HT1080 (cell line): ENCODE measurements at regions not wholly inside any gene's neighbourhood (a gene's known extent, or its start where the extent isn't known, plus 50 kb on each side); places are given as distances from the start of the nearest gene placed in this dataset.
A peak's percentile ranks its signal among the peaks of the same experiment; 100 is the strongest.

Experiments
- DNase-seq: peaks from one replicate; pipeline ENCODE4 v3.0.0-alpha.2; 2015; ENCODE audit warnings: low read depth

GRCh38 chr11:91257667-91258066 lies 967.0 kb upstream of the FAT3 start:
- DNase-seq = no peak

GRCh38 chr11:91248199-91248807 lies 976.3 kb upstream of the FAT3 start:
- peak; percentile 34 for DNase-seq

- DNase-seq = no peak
Observed at GRCh38 chr11:91247009-91247735, 977.4 kb upstream of the FAT3 start.

GRCh38 chr11:91244912-91245311 lies 979.7 kb upstream of the FAT3 start:
- DNase-seq = no peak

- no peak for DNase-seq
Observed at GRCh38 chr11:91243630-91244029, 981.0 kb upstream of the FAT3 start.

GRCh38 chr11:91243051-91243450 lies 981.6 kb upstream of the FAT3 start:
- DNase-seq = no peak

- no peak for DNase-seq
Observed at GRCh38 chr11:91241226-91241625, 983.4 kb upstream of the FAT3 start.

GRCh38 chr11:91239359-91239758 lies 985.3 kb upstream of the FAT3 start:
- no peak for DNase-seq

- no peak for DNase-seq
Observed at GRCh38 chr11:91231226-91231625, 993.4 kb upstream of the FAT3 start.

- no peak for DNase-seq
Observed at GRCh38 chr11:91230647-91231046, 994.0 kb upstream of the FAT3 start.

- DNase-seq = no peak
Observed at GRCh38 chr11:91222830-91223229, 1000.0 kb upstream of the CHORDC1 start.

- DNase-seq = peak; percentile 59
Observed at GRCh38 chr11:91220476-91221202, 997.8 kb upstream of the CHORDC1 start.

- no peak for DNase-seq
Observed at GRCh38 chr11:91219535-91219934, 996.7 kb upstream of the CHORDC1 start.

GRCh38 chr11:91209751-91210150 lies 986.9 kb upstream of the CHORDC1 start:
- DNase-seq = no peak

- no peak for DNase-seq
Observed at GRCh38 chr11:91209306-91209705, 986.5 kb upstream of the CHORDC1 start.

- DNase-seq = no peak
Observed at GRCh38 chr11:91199866-91200265, 977.0 kb upstream of the CHORDC1 start.

GRCh38 chr11:91194546-91194945 lies 971.7 kb upstream of the CHORDC1 start:
- no peak for DNase-seq

- DNase-seq = no peak
Observed at GRCh38 chr11:91188484-91188883, 965.6 kb upstream of the CHORDC1 start.

- DNase-seq = no peak
Observed at GRCh38 chr11:91187314-91187713, 964.5 kb upstream of the CHORDC1 start.

- no peak for DNase-seq
Observed at GRCh38 chr11:91178366-91178765, 955.5 kb upstream of the CHORDC1 start.

GRCh38 chr11:91174734-91175133 lies 951.9 kb upstream of the CHORDC1 start:
- DNase-seq = no peak

- DNase-seq = no peak
Observed at GRCh38 chr11:91174193-91174592, 951.3 kb upstream of the CHORDC1 start.

- peak; percentile 61 for DNase-seq
Observed at GRCh38 chr11:91173701-91174100, 950.9 kb upstream of the CHORDC1 start.
